GM23338 (cell line): ENCODE measurements at regions not wholly inside any gene's neighbourhood (a gene's known extent, or its start where the extent isn't known, plus 50 kb on each side); places are given as distances from the start of the nearest gene placed in this dataset.

ENCODE experiments used
- ATAC-seq: fragments of 200-7000 bp; cut with Tn5 transposase; 3 replicates; pipeline ENCODE4 v1.9.1; 2020
- DNase-seq: peaks from one replicate; pipeline ENCODE4 v3.0.0-alpha.2; 2015; ENCODE audit warnings: low spot score
- H2AFZ ChIP-seq: fragments of 200-600 bp; sonication (generic); 2 replicates; pipeline ENCODE4 v1.8.0; 2016; ENCODE audit warnings: antibody characterized with exemption, mild to moderate bottlenecking, moderate library complexity
- H3F3A ChIP-seq: fragments of 200-600 bp; sonication (generic); replicated peaks from 2 replicates; pipeline ENCODE4 v1.8.0; 2017; ENCODE audit warnings: antibody characterized with exemption, mixed run types, low read depth
- H3K27ac ChIP-seq: fragments of 200-600 bp; sonication (generic); 2 replicates; pipeline ENCODE4 v1.6.1; 2016; ENCODE audit warnings: low read depth
- H3K27me3 ChIP-seq: fragments of 200-600 bp; sonication (generic); 2 replicates; pipeline ENCODE4 v1.8.0; 2016; ENCODE audit warnings: mild to moderate bottlenecking, mixed run types, moderate library complexity; ENCODE audit not compliant: insufficient read depth
- H3K36me3 ChIP-seq: fragments of 200-600 bp; sonication (generic); 2 replicates; pipeline ENCODE4 v1.8.0; 2016; ENCODE audit warnings: mild to moderate bottlenecking; ENCODE audit not compliant: insufficient read depth
- H3K4me1 ChIP-seq: fragments of 200-600 bp; sonication (generic); 2 replicates; pipeline ENCODE4 v1.8.0; 2016; ENCODE audit warnings: mild to moderate bottlenecking, moderate library complexity; ENCODE audit not compliant: insufficient read depth
- H3K4me2 ChIP-seq: fragments of 200-600 bp; sonication (generic); 2 replicates; pipeline ENCODE4 v1.7.1; 2017; ENCODE audit warnings: mixed run types
- H3K4me3 ChIP-seq: fragments of 200-600 bp; sonication (generic); 2 replicates; pipeline ENCODE4 v1.6.1; 2016; ENCODE audit warnings: mixed run types
- H3K79me2 ChIP-seq: fragments of 200-600 bp; sonication (generic); replicated peaks from 2 replicates; pipeline ENCODE4 v1.8.0; 2017; ENCODE audit warnings: mild to moderate bottlenecking; ENCODE audit not compliant: insufficient read depth
- H3K9me2 ChIP-seq: fragments of 200-600 bp; sonication (generic); 2 replicates; pipeline ENCODE4 v1.8.0; 2017; ENCODE audit not compliant: insufficient read depth
- H4K20me1 ChIP-seq: fragments of 200-600 bp; sonication (generic); replicated peaks from 2 replicates; pipeline ENCODE4 v1.8.0; 2017; ENCODE audit warnings: mild to moderate bottlenecking; ENCODE audit not compliant: insufficient read depth
- H3K27ac Mint-ChIP-seq: 2 replicates; pipeline ENCODE4 v1.8.0; 2020; ENCODE audit warnings: inconsistent platforms, mild to moderate bottlenecking, moderate library complexity, mixed read lengths
- H3K27me3 Mint-ChIP-seq: 3 replicates; pipeline ENCODE4 v1.8.0; 2022; ENCODE audit warnings: low read depth, mild to moderate bottlenecking, moderate library complexity, mixed read lengths, inconsistent platforms; ENCODE audit not compliant: insufficient read depth, poor library complexity
- H3K36me3 Mint-ChIP-seq: 3 replicates; pipeline ENCODE4 v1.8.0; 2021; ENCODE audit warnings: low read depth, mild to moderate bottlenecking, inconsistent platforms, moderate library complexity, mixed read lengths
- H3K4me1 Mint-ChIP-seq: 3 replicates; pipeline ENCODE4 v1.8.0; 2020; ENCODE audit warnings: mild to moderate bottlenecking, inconsistent platforms, mixed read lengths
- H3K4me3 Mint-ChIP-seq: 3 replicates; pipeline ENCODE4 v1.8.0; 2021; ENCODE audit warnings: moderate library complexity, mild to moderate bottlenecking, inconsistent platforms, mixed read lengths
- H3K9me3 Mint-ChIP-seq: 3 replicates; pipeline ENCODE4 v1.8.0; 2020; ENCODE audit warnings: moderate library complexity, mild to moderate bottlenecking, inconsistent platforms, mixed read lengths
- CREB1 ChIP-seq: fragments of 250-450 bp; sonication (Bioruptor Pico); IDR thresholded peaks from 2 replicates; pipeline ENCODE4 v1.5.0; 2020; ENCODE audit warnings: low read depth, mild to moderate bottlenecking, moderate library complexity
- CTCF ChIP-seq, 2 experiments: fragments of 200-600 bp in 1 of 2; sonication (generic) in 1 of 2; conservative IDR thresholded peaks; 2 replicates each; pipeline versions ENCODE4 v1.5.1 to v1.6.1; 2016 to 2017; ENCODE audit warnings: antibody characterized with exemption in 2 of 2, low read depth in 2 of 2, mild to moderate bottlenecking in 2 of 2, moderate library complexity in 1 of 2
- ETS1 ChIP-seq: IDR thresholded peaks from 2 replicates; pipeline ENCODE4 v1.6.1; 2016; ENCODE audit warnings: antibody characterized with exemption
- EZH2 ChIP-seq: fragments of 200-600 bp; sonication (generic); IDR thresholded peaks from one replicate; pipeline ENCODE4 v1.8.0; 2017; ENCODE audit warnings: antibody characterized with exemption, mild to moderate bottlenecking, low read depth; ENCODE audit not compliant: unreplicated experiment
- EZH2phosphoT487 ChIP-seq: fragments of 200-600 bp; sonication (generic); IDR thresholded peaks from one replicate; pipeline ENCODE4 v1.8.1; 2018; ENCODE audit warnings: antibody characterized with exemption; ENCODE audit not compliant: unreplicated experiment
- JUNB ChIP-seq: IDR thresholded peaks from one replicate; pipeline ENCODE4 v1.6.1; 2016; ENCODE audit warnings: antibody characterized with exemption; ENCODE audit not compliant: unreplicated experiment
- NANOG ChIP-seq: IDR thresholded peaks from 2 replicates; pipeline ENCODE4 v1.6.1; 2016; ENCODE audit warnings: antibody characterized with exemption, borderline replicate concordance
- POLR2AphosphoS5 ChIP-seq: IDR thresholded peaks from 2 replicates; pipeline ENCODE4 v1.6.1; 2016; ENCODE audit warnings: antibody characterized with exemption, low read depth
- REST ChIP-seq: IDR thresholded peaks from one replicate; pipeline ENCODE4 v1.6.1; 2018; ENCODE audit warnings: antibody characterized with exemption; ENCODE audit not compliant: unreplicated experiment
- STAT1 ChIP-seq: IDR thresholded peaks from one replicate; pipeline ENCODE4 v1.6.1; 2016; ENCODE audit warnings: antibody characterized with exemption; ENCODE audit not compliant: unreplicated experiment
- ZNF114 ChIP-seq: fragments of 250-450 bp; sonication (Bioruptor Pico); IDR thresholded peaks from 2 replicates; pipeline ENCODE4 v1.5.0; 2020; ENCODE audit warnings: mild to moderate bottlenecking, moderate library complexity
- ZNF331 ChIP-seq: fragments of 250-450 bp; sonication (Bioruptor Pico); IDR thresholded peaks from 2 replicates; pipeline ENCODE4 v1.5.0; 2020; ENCODE audit warnings: low read depth, mild to moderate bottlenecking, moderate library complexity
- ZNF462 ChIP-seq: fragments of 250-450 bp; sonication (Bioruptor Pico); IDR thresholded peaks from 2 replicates; pipeline ENCODE4 v1.5.0; 2020; ENCODE audit warnings: mild to moderate bottlenecking, moderate library complexity

- H3K4me3 ChIP-seq: no peak overlapping the region
- no peak overlapping the region for H3K4me3 Mint-ChIP-seq
Measured at GRCh38 chr1:56404066-56404465, 175.3 kb downstream of the PLPP3 start.

More at GRCh38 chr1:56404066-56404465, 175.3 kb downstream of the PLPP3 start:
- H3K27ac Mint-ChIP-seq: no peak overlapping the region
- TF ChIP-seq STAT1 (no peak), EZH2phosphoT487 (no peak), POLR2AphosphoS5 (no peak), CTCF (conservative IDR thresholded peaks at IDR 0.05; ENCODE audit: low read depth in 2 of 2) (no peak), EZH2 (no peak), ZNF114 (CRISPR knock-in tag) (no peak), ZNF462 (CRISPR knock-in tag) (no peak), JUNB (no peak), REST (no peak), ZNF331 (no peak), NANOG (no peak), CREB1 (CRISPR knock-in tag) (no peak), ETS1 (no peak)
- ATAC-seq (no peak), DNase-seq (no peak)
- H3K4me1 Mint-ChIP-seq: peaks cover 6% of the 10 kb centered on the region; the same call in 2 of the 3 replicates
- no peak overlapping the region for H2AFZ ChIP-seq
- no peaks in the 10 kb centered on the region for H3K4me1 ChIP-seq
- H3K36me3 Mint-ChIP-seq: no peaks in the 10 kb centered on the region
- no peaks in the 10 kb centered on the region for H4K20me1 ChIP-seq
- H3K36me3 ChIP-seq: no peaks in the 10 kb centered on the region
- no peak overlapping the region for H3K4me2 ChIP-seq
- no peaks in the 10 kb centered on the region for H3K9me3 Mint-ChIP-seq
- peaks cover 9% of the 10 kb centered on the region; the same call in 1 of the 2 replicates for H3K9me2 ChIP-seq
- no peaks in the 10 kb centered on the region for H3K79me2 ChIP-seq
- no peaks in the 10 kb centered on the region for H3F3A ChIP-seq
- H3K27me3 ChIP-seq: no peaks in the 10 kb centered on the region
- H3K27ac ChIP-seq: no peak overlapping the region
- H3K27me3 Mint-ChIP-seq: no peaks in the 10 kb centered on the region
